CD4-positive, alpha-beta T cell treated with Interleukin-17A for 4 hours (primary cell): ENCODE measurements at regions not wholly inside any gene's neighbourhood (a gene's known extent, or its start where the extent isn't known, plus 50 kb on each side); places are given as distances from the start of the nearest gene placed in this dataset.

ENCODE experiments used
- DNase-seq: peaks from one replicate; pipeline ENCODE4 v3.0.0-alpha.2; 2020; ENCODE audit warnings: mixed read lengths

DNA sequence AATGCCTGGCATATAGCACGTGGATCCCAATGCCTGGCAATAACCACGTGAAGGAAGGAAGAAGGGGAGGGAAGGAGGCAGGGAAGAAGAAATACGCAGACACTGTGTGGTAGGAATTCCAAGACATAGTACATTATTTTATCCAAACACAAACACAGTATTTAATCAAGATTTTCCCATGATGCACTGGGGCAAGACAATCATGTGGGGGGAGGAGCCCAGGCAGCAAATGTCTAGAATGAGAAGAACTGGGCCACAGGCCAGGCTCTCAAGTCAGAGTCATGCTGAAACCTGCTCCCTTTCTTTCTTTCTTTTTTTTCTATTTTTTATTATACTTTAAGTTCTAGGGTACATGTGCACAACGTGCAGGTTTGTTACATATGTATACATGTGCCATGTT is 717.9 kb downstream of the UQCRFS1 start:
- DNase-seq = no peak

DNA sequence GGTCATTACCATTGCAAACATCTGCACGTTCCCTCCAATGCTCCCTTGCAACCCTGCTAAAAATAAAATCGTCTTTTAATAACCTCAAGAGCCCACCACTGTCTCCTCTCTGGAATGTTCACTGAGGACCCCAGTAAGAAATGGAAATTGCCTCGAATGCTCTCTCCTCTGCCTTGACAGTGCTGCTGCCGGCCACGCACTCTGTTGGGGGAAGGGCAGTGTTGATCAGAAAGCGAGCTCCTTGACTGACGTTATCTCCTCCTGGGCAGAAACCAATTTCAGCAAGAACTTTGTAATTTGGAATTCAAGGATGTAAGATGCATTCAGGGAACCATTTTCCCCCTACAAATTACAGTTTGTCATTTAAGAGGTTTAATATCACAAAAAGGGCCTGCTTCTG is 718.5 kb downstream of the UQCRFS1 start:
- DNase-seq = no peak

DNA sequence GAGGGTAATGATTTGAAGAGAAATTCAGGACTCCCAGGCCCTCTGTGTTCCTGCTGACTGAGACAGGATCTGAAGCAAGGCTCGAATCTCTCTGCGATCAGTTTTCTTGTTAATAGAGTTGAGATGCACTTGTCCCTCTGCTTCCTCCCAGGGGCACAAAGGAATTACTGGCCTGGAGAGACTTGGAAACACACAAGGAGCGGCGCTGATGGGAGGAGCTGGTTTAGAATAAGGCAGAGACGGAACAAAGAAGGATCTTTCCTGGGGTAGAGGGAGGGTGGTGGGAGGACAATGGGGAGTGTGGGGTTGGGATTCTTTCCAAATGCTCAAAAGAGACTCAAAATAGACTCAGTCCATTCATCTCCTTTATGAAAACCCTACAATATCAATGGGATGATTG is 719.1 kb downstream of the UQCRFS1 start:
- no peak for DNase-seq

DNA sequence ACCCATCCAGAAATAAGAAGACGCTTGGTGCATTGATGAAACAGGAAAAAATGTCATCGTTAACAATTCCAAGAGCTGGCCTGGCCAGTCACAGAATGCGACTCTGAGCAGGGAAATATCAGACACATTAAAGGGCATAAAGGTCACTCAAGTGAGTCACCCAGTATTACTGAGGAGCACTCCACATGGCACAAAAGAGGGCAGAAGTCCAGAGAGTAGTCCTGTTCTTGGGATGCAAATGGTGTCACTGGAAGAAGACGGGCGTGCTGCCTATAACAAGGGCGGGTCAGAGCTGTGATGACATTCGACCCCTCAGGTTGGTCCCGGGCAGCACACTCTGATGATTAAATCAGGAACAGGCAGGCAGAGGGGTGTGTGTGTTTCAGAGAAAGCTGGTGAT is 720.3 kb downstream of the UQCRFS1 start:
- DNase-seq = no peak

DNA sequence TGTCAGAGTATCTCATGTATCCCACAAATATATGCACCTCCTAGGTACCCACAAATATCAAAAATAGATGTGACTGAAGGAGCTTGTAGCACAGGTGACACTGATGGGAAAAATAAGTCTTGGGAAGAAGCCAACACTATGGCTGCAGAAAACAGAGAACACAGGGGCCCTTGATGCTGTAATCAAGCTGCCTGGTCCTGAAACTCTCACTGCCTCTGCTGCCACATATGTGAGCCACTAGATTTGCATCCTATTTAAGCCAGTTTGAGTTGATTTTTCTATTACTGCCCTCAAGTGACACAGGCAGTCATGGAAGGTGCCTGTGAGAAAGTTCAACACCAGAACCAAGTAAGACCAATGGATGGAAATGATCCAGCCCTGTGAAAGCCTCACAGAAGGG is 720.8 kb downstream of the UQCRFS1 start:
- DNase-seq = no peak

DNA sequence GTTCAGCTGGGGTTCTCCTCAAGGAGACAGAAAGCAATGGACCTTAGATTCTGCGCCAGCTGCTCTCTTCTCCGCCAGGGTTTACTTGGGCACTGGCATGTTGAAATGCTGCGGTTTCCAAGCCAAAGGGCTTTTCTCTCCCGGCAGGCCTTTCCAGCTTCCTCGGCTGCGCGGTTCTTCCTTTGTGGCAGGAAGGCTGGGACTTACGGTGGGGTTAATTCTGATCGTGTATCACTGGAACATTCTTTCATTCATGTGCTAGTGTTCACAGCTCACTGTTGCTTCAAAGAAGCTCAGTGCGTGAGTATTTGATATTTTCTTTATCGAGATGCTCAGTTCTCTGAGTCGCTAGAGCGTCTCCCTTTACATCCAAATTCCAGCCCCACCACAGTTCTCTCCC is 723.2 kb downstream of the UQCRFS1 start:
- no peak for DNase-seq

DNA sequence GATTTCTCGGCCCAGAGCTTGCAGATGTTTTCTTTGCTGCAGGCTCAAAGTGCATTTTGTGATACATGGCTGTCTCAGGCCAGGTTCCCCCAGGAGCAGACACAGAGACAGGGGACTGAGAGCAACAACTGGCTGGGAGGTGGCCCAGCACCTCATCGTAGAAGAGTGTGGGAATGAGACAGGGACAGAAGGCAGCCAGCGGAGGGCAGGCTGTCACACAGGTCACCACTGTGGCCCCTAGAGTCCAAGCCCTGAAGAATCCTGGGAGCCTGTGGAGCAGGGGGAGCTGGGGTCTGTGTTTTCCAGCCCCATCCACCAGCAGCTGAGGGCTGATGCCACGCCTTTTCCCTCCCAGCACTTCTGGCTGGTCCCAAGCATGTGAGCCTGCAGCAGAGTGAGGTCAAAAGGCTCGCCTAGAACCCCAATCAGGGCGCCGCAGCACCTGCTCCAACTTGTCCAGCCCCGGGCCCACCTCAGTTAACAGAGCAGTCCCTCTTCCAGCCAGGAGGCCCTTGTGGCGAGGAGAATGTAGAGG is 723.8 kb downstream of the UQCRFS1 start:
- DNase-seq = no peak

DNA sequence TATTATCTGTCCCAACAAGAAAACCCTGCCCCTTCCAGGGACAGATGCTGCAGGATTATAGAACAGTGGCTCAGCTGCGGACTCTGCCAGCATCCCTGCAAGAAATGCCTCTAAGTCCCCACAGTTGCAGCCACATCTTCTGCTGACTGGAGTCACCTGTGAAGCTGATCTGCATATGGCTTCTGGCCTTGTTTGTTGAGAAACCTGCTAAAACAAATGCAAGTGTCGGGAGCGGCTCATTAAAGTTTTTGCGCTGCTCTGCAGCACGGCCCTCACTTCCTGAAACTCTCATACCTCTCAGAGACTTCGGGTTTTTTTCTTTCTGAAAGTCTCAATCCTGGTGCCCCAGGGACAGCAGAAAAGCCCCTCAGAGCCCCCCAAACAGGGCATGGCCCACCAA is 725.0 kb downstream of the UQCRFS1 start:
- no peak for DNase-seq

DNA sequence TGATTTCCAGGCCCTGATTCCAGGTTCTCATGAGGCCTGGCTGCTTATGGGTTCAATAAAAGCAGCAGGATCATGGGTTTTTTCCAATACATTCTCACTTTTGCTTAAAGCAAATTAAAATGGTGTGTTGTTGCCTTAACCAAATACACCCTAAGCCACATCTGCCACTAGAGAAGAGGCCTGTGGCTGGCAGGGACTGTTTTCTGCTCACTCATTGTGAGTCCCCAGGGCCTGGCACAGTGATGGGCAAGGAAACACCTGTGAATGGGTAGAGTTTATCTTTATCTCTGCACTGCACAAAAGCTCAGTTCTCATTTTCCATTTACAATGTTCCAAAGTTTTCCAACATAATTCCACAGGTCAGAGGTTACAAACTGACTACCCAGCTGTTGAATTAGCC is 726.0 kb downstream of the UQCRFS1 start:
- DNase-seq = no peak

DNA sequence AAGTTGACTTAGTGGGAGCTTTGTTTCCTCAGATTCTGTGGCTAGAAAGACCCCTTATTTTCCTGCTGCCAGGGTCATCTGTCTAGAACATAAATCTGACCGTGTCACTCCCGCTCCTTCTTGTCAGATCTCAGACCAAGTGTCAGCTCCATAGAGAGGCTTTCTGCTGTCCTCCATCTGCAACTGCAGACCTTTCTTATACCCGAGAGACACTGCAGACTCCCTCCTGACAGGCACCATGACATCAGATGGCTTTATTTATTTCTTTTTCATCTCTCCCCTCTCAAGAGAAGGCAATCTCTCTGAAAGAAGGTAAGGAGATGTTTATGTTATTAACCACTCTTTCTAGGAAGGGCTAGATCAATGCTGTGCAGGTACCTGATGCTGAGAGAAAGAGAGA is 726.5 kb downstream of the UQCRFS1 start:
- no peak for DNase-seq

DNA sequence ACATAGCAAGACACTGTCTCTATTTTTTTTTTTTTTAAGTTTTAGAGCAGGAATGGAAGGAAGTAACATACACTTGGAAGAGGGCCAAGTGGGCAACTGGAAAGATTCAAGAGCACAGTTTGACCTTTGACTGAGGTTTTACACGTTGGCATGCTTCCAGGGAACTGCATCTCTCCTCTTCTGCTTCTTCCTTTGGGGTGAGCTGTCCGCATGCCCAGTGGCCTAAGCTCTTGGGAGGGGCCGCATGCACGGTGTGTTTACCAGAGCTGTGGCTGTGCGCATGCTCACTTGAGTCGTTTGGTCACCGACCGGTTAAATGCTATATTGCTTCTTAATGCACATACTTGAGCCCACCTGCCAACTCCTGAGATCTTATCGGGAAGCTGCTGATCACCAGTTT is 727.7 kb downstream of the UQCRFS1 start:
- no peak for DNase-seq

DNA sequence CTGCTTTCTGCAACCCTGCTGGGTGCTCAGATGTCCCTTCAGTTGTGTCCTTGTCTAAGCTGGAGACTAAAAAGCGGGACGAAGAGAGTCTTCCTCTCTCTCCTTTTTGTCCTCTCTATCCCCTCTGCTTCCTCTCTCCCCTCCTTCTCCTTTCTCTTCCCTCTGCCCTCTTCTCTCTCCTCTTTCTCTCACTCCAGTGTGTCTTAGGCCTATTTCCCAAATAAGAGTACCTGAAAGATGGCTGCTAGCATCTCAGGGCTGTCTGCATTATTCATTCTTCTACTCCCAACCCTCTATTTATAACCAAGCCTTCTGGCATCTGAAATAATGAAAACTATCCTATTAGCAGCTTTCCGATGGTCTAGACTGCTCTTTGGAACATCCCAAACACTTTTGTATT is 729.8 kb downstream of the UQCRFS1 start:
- no peak for DNase-seq

DNA sequence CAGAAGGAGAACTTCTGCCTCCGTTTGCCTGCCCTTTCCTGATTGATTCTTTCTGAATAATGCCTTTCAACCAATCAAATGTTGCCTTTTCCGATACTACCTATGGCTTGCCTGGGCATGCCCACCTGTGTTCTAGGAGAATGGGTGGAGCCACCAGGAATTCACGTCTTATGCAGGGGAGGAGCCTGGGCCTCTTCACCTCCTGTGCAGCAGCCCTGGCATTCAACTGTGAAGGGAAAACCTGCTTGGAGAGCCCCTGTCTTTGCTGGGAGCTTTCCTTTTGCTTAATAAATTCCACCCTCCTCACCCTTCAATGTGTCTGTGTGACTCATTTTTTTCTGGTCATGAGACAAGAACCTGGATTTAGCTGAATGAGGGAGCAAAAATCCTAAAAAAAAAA is 730.7 kb downstream of the UQCRFS1 start:
- no peak for DNase-seq

DNA sequence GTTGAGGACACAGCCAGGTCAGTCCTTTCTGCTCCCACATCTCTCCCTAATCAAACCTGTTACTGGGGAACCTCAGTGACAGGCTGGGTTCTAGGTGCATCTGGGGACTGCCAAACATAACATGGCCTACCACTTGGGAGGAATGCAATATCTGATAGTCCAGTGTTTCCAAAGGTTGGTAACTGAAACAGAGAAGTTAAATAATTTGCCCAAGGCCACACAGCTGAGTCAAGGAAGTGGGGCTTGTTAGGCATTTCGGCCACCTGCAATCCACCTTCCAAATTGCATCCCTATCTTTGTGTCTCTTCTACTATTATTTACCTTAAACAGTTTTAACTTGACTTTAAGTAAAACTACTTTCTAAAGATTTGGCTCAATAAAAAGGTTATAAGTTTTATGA is 731.3 kb downstream of the UQCRFS1 start:
- no peak for DNase-seq

DNA sequence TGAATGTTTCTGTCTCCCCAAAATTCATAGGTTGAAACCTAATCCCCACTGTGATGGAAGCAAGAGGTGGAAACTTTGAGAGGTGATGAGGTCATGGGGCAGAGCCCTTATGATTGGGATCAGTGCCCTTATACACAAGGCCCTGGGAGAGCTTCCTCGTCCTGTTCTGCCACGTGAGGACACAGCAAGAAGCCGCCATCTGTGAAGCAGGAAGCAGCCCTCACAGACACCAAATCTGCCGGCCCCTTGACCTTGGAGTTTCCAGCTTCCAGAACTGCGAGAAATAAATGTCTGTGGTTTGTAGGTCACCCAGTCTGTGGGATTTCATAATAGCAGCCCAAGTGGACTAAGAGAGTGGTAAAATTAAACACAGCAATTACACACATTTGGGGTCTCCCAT is 737.4 kb downstream of the UQCRFS1 start:
- DNase-seq = no peak

DNA sequence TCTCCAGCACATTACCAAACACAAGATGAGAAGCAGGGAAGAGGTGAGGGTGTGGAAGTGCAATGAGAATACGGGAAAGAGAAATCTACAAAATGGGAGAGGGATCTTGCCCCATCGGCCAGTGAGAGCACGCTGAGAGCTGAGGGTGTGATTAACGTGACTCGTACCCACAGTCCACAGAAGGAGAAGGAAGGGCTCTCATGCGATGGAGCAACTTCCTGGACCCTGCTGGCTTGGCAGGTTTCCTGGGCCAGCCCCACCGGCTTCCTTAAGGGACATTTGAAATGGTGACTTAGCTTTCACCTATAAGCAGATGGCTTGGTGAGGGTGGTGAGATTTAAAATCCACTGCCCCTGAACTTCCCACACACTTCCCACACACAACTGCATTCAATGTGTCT is 740.1 kb downstream of the UQCRFS1 start:
- DNase-seq = no peak

DNA sequence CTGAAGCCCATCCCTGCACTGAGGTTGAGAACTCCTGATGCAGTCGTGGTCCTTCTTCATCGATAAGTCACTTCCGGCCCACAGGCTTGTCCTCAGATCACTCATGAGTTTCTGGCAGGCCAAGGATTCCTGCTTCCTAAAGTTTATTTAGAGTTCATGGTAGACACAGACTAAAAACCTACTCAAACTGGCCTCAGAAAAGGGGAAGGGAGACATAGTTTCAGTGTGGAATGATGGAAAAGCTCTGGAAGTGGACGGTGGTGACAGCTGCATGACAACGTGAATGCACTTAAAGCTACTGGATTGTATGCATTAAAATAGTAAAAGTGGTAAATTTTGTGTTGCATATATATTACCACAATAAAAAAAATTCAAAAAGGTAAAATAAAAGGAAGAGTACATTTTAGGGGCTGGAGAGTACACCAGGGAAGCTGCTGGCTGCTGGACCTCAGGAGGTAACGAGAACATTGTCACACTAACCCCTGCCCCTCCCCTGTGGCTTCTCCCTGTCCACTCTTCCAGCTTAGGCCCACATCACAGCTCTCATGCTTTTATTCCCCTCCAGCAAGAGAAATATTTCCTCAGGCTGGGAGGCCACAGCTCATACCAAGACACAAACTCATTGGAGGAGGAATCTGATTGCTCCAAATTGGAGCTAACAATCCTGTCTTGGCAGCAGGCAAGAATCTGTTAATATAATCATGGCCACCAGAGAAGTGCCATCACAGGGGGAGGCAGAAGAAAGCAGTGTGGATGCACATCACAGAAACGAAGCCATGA is 741.0 kb downstream of the UQCRFS1 start:
- DNase-seq = no peak

DNA sequence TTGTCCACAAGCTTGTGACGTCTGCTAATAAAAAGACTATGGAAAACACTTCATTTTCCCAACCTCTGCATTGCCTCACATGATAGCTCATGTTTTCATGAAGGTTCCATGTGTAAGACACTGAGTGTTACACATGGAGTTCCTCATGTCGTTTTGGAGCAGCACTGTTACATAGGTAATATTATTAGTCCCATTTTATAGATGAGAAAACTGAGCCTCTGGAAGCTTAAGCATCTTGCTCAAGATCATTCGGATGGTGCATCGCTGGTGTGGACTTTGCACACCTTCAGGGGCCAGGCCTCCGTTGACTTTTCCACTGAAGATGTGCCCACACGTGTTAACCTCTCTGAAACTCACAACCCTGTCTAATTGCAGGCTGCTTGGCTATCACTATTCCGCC is 743.4 kb downstream of the UQCRFS1 start:
- no peak for DNase-seq

DNA sequence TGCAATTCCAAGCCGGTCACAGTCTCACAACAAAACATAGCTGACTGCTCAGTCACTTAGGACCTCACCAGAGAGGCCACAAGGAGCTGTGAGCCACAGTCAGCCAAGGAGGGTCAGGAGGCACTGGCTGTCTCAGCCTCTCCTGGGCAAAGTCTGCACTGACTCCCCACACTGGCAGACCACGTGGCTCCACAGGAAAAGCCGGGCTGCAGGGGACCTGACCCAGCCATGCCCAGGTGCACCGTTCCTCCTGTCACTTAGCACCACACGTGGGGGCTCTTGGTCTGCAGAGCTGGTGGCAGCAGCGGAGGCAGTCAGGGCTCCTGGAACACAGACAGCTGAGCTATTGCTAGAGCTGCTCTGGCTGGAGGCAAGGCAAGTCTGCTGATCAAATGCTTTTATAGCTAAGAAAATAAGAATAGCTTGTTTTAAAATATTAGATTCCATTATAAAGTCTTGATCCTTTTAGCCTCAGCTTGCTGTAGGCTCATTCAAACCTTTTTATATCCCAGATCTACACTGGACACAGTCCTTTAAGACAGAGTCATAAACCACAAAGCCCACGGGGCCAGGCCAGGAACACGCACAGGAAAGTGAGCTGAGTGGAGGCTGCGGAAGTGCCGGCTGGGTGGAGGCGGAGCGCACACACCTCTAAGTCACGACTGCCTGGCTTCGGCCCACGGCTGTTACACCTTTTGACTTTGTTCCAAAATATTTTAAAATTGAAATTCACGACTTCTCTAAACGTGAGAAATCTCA is 744.1 kb downstream of the UQCRFS1 start:
- DNase-seq = peak; percentile 26

DNA sequence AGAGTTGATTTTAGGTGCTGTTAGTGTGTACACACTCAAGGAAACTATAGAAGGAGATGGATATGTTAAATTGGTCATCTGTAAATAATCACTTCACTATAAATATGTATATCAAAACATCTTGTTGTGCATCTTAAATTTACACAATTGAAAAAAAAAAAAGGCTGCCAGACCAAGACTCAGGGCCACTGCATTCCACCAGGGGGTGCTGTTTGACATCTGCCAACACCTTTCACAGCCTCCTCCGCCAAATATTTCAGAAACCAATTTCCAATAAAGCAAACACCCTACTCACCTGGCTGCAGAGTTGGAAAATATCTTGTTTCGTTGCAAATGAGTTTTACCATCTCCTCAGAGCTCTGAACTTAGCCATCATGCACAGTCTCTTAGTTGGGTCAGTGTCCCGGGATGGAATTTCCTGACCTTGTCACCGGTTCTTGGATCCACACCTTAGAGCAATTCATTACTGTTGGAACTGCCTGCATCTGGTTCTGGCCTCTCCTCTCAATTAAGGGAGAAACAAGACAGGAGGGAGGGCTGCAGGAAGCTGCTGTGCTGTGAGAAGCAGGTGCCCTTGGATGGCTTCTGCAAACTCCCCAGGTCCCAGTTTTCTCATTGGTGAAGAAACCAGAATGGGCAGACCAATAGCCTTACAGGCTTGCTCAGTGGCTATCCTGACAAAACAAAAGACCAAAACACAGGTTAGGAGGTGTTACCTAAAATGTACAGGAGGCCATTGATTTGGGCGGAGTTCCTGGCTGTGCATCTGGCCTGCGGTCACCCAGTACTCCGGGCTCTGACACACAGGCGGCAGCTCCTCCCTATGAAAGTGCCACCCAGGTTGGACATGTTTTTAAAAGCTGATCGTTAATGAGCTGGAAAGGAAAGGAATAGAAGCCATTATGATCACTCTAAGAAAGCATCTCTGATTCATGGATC is 746.6 kb downstream of the UQCRFS1 start:
- DNase-seq = peak; percentile 67

DNA sequence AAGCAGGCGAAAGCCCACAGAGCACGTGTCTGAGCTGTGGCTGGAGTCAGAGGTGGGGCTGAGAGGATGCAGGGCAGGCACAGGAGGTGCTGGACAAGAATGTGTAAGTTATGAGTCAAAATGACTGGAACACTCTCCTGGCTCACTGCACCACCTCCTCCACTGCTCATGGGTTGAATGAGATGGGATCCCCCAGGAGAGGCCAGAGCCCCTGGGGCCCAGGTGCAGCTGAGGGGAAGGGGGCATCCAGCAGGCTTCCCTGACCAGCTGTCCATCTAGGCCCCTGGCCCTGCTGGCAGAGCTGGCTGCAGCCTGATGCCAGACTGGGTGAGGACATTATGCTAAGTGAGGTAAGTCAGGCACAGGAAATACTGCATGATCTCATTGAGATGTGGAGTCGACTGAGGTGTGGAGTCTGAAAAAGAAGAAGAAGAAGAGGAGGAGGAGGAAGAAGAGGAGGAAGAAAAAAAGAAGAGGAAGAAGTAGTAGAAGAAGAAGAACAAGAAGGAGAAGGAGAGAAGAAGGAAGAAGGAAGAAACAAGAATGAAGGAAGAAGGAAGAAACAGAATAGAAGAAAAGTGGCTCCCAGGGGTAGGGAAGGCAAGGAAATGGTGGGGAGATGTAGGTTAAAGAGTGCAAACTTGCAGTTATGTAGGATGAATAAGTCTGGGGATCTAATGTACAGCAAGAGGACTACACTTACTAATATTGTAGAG is 747.4 kb downstream of the UQCRFS1 start:
- no peak for DNase-seq

DNA sequence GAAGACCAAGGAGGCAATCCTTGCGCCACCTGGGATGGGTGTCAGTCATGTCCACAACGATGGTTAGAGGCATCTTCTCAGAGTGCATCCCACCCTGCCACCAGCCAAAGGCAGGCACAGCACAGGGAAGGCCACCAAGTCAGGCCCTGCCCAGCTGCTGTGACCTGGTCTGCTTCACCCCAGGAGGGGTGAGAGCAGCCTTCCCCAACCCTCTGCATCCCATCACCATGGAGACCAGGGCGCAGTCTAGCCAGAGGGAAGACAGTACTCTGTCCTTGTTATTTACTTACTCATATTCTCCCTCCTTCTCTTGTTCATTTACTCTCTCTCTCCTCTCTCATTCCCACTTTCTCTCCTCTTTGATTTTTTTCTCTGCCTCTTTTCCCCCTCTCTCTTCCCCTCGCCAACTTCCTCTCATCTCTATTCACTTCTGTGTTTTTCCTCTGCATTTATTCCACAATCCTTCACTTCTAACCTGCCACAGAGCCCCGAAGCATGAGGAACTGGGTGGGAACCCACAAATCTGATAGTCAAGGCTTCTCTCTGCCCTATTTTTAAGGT is 749.4 kb downstream of the UQCRFS1 start:
- DNase-seq = no peak
